ELF-1 (cell line): ENCODE measurements at regions not wholly inside any gene's neighbourhood (a gene's known extent, or its start where the extent isn't known, plus 50 kb on each side); places are given as distances from the start of the nearest gene placed in this dataset.

Source experiments
- DNase-seq: peaks from one replicate; pipeline ENCODE4 v3.0.0-alpha.2; 2016; ENCODE audit warnings: low read depth, low spot score

DNA sequence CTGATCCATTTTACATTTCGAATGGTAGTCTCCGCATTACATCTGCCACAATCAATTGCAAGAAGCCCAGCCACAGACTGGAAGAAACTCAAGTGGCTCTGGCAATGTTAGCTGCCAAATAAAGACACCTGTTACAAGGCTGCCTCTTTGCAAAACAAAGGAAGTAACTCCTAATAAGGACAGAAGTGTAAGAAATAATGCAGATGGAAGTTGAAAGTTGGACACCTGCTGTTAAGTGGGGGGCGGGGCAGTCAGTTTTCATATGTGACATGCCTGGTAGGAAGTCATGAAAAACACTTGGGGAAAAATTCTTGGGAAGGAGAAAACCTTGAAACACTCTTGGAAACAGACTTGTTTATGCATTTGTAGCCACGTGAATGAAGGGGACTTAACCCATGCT lies 54.1 kb upstream of the ATP2C1 start:
- no peak for DNase-seq

DNA sequence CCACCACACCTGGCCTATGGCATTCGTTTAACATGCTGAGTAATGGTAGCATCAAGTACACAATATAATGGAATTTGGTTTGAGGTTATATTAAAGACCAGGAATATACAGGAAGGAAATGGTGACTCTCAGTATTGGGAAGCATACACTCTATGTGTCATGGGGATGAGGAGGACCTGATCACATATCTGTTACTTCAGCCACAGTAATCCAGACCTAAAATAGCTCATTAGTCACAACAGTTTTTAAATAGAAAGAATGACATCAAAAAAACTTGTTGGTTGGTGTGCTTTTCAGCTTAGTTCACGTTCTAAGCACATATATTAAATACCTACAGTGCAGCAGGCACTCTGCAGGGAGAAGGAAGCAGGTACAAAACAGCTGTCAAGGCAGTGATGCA lies 52.5 kb upstream of the ATP2C1 start:
- no peak for DNase-seq

DNA sequence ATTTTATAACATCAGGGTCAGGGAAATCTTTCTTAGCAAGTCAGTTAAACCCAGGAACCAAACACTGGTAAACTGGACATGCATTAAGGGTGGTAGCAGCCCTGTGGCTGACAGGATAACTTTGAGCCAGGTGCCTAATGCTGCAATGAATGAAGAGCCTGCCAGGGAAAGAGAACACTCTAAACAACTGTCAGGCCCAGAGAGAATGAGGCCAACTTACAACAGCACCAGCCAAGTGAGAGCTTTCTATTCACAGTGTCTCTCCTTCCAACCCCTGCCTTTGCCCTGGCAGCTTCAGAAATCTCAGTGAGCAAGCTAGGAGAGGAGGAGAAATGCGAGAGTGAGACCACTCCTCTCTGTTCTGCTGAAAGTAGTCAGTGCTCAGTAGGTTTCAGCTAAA lies 50.4 kb upstream of the ATP2C1 start:
- no peak for DNase-seq
